HCT116 (cell line): ENCODE measurements at regions not wholly inside any gene's neighbourhood (a gene's known extent, or its start where the extent isn't known, plus 50 kb on each side); places are given as distances from the start of the nearest gene placed in this dataset.

ENCODE experiments used
- ATAC-seq: fragments of 200-7000 bp; cut with Tn5 transposase; 2 replicates; pipeline ENCODE4 v1.9.1; 2020; ENCODE audit warnings: mild to moderate bottlenecking, moderate library complexity
- BruUV-seq: library from RNA; stranded (reverse); fragments of 400-500 nt; replicated peaks from 2 replicates; lab custom pipeline; 2021; lab: Mats Ljungman, UMichigan
- CTCF ChIA-PET: fragments of 300-600 bp; sonication (Branson Sonifier 250); formaldehyde crosslinking; loops from one replicate; lab custom pipeline; 2021; ENCODE audit warnings: antibody characterized with exemption; lab: Charles Lee
- POLR2A ChIA-PET: fragments of 300-600, 350-600 bp; sonication (Branson Sonifier 250); formaldehyde crosslinking; loops from one replicate; lab custom pipeline; 2021; ENCODE audit warnings: antibody characterized with exemption; lab: Charles Lee
- RAD21 ChIA-PET, 2 experiments: fragments of 300-600 bp; sonication (Branson Sonifier 250); formaldehyde crosslinking; loops; one replicate each; lab custom pipeline; 2023; ENCODE audit warnings: low total read pairs in 2 of 2; ENCODE audit not compliant: uncharacterized antibody in 2 of 2, unreplicated experiment in 2 of 2, low non-redundant PET in 1 of 2; lab: Charles Lee
- DNase-seq: peaks from one replicate; pipeline ENCODE4 v3.0.0-alpha.2; 2010; ENCODE audit warnings: low read depth, low spot score
- H2AFZ ChIP-seq: fragments of 200-600 bp; shearing (Covaris generic), sonication (generic); 2 replicates; pipeline ENCODE4 v1.6.1; 2017; ENCODE audit warnings: low read depth, mixed run types, mixed read lengths, antibody characterized with exemption, low read length; ENCODE audit not compliant: poor library complexity, severe bottlenecking
- H3K27ac ChIP-seq: 2 replicates; pipeline ENCODE4 v1.5.1; 2012; ENCODE audit warnings: low read depth, low read length
- H3K27me3 ChIP-seq: fragments of 200-600 bp; sonication (generic); 2 replicates; pipeline ENCODE4 v1.6.1; 2016; ENCODE audit warnings: mixed run types, low read length, mixed read lengths; ENCODE audit not compliant: insufficient read depth
- H3K36me3 ChIP-seq, 2 experiments: fragments of 200-500 bp in 1 of 2; fragments of 200-600 bp in 1 of 2; sonication (Bioruptor generic) in 1 of 2; sonication (generic) in 1 of 2; 2 replicates each; pipeline versions ENCODE4 v1.5.1 to v1.6.1; 2014 to 2016; ENCODE audit warnings: low read length in 2 of 2, inconsistent platforms in 1 of 2, mixed read lengths in 1 of 2, mixed run types in 1 of 2; ENCODE audit not compliant: insufficient read depth in 2 of 2, control insufficient read depth in 1 of 2
- H3K4me1 ChIP-seq, 2 experiments: fragments of 200-600 bp in 1 of 2; sonication (generic) in 1 of 2; 2 replicates each; pipeline versions ENCODE4 v1.5.1 to v1.6.1; 2012 to 2017; ENCODE audit warnings: low read length in 2 of 2, inconsistent platforms in 1 of 2, mild to moderate bottlenecking in 1 of 2, mixed read lengths in 1 of 2, mixed run types in 1 of 2, moderate library complexity in 1 of 2; ENCODE audit not compliant: insufficient read depth in 2 of 2, control insufficient read depth in 1 of 2
- H3K4me2 ChIP-seq: fragments of 200-600 bp; sonication (generic); 2 replicates; pipeline ENCODE4 v1.6.1; 2017; ENCODE audit warnings: mixed run types, low read length, mixed read lengths
- H3K4me3 ChIP-seq, 2 experiments: fragments of 200-600 bp in 1 of 2; sonication (generic) in 1 of 2; replicated peaks in 1 of 2; 2 replicates each; pipeline ENCODE4 v1.5.1; 2011 to 2016; ENCODE audit warnings: low read length in 2 of 2, control low read depth in 1 of 2, low read depth in 1 of 2, mild to moderate bottlenecking in 1 of 2, mixed read lengths in 1 of 2, mixed run types in 1 of 2
- H3K79me2 ChIP-seq: fragments of 200-600 bp; sonication (generic); 2 replicates; pipeline ENCODE4 v1.6.1; 2017; ENCODE audit warnings: mild to moderate bottlenecking, mixed run types, low read length, moderate library complexity, mixed read lengths; ENCODE audit not compliant: insufficient read depth
- H3K9ac ChIP-seq: fragments of 200-600 bp; sonication (generic); 2 replicates; pipeline ENCODE4 v1.6.1; 2016; ENCODE audit warnings: low read length, mixed read lengths
- H3K9me2 ChIP-seq: fragments of 200-600 bp; sonication (generic), shearing (Covaris generic); 2 replicates; pipeline ENCODE4 v1.6.1; 2017; ENCODE audit warnings: mixed run types, mild to moderate bottlenecking, moderate library complexity; ENCODE audit not compliant: insufficient read depth
- H3K9me3 ChIP-seq, 2 experiments: fragments of 200-500 bp in 1 of 2; fragments of 200-600 bp in 1 of 2; sonication (Bioruptor generic) in 1 of 2; sonication (generic) in 1 of 2; 2 replicates each; pipeline ENCODE4 v1.6.1; 2014 to 2017; ENCODE audit warnings: low read length in 2 of 2, mixed read lengths in 2 of 2, inconsistent platforms in 1 of 2, low read depth in 1 of 2, mild to moderate bottlenecking in 1 of 2, mixed run types in 1 of 2, moderate library complexity in 1 of 2; ENCODE audit not compliant: control insufficient read depth in 1 of 2, insufficient read depth in 1 of 2
- H4K20me1 ChIP-seq: fragments of 200-600 bp; sonication (generic), shearing (Covaris generic); 2 replicates; pipeline ENCODE4 v1.6.1; 2017; ENCODE audit warnings: mixed run types, mild to moderate bottlenecking, moderate library complexity; ENCODE audit not compliant: insufficient read depth
- CBX3 ChIP-seq: IDR thresholded peaks from 2 replicates; pipeline ENCODE4 v1.6.1; 2012; ENCODE audit warnings: low read depth
- CEBPB ChIP-seq: IDR thresholded peaks from 2 replicates; pipeline ENCODE4 v1.6.1; 2012; ENCODE audit warnings: low read depth
- EZH2 ChIP-seq: fragments of 200-600 bp; sonication (generic); IDR thresholded peaks from 2 replicates; pipeline ENCODE4 v1.6.1; 2017; ENCODE audit warnings: antibody characterized with exemption, mixed run types
- FOSL1 ChIP-seq: IDR thresholded peaks from 2 replicates; pipeline ENCODE4 v1.6.1; 2012; ENCODE audit warnings: low read depth
- MAX ChIP-seq: IDR thresholded peaks from 2 replicates; pipeline ENCODE4 v1.6.1; 2012
- POLR2A ChIP-seq: IDR thresholded peaks from 2 replicates; pipeline ENCODE4 v1.7.0; 2011; ENCODE audit warnings: borderline replicate concordance; ENCODE audit not compliant: insufficient read depth, insufficient read length; ENCODE audit errors: extremely low read depth
- POLR2AphosphoS5 ChIP-seq: IDR thresholded peaks from 2 replicates; pipeline ENCODE4 v1.6.1; 2011; ENCODE audit warnings: mild to moderate bottlenecking, low read depth, low read length, moderate library complexity
- REST ChIP-seq: IDR thresholded peaks from 2 replicates; pipeline ENCODE4 v1.6.1; 2012; ENCODE audit warnings: low read depth
- SIN3A ChIP-seq: IDR thresholded peaks from 2 replicates; pipeline ENCODE4 v1.6.1; 2012; ENCODE audit warnings: low read depth
- SRF ChIP-seq: IDR thresholded peaks from 2 replicates; pipeline ENCODE4 v1.6.1; 2012; ENCODE audit warnings: low read depth
- TCF7L2 ChIP-seq: IDR thresholded peaks from 2 replicates; pipeline ENCODE4 v1.7.0; 2011; ENCODE audit warnings: borderline replicate concordance, inconsistent platforms; ENCODE audit not compliant: insufficient read depth, insufficient read length; ENCODE audit errors: extremely low read depth
- YY1 ChIP-seq: IDR thresholded peaks from 2 replicates; pipeline ENCODE4 v1.6.1; 2011; ENCODE audit warnings: low read length, low read depth, moderate library complexity, mild to moderate bottlenecking; ENCODE audit not compliant: insufficient replicate concordance; ENCODE audit errors: extremely low read depth
- ZBTB33 ChIP-seq: IDR thresholded peaks from 2 replicates; pipeline ENCODE4 v1.6.1; 2011; ENCODE audit warnings: mild to moderate bottlenecking, low read length, moderate library complexity; ENCODE audit not compliant: insufficient replicate concordance; ENCODE audit errors: extremely low read depth
- ZFX ChIP-seq: fragments of 450-650 bp; IDR thresholded peaks from 2 replicates; pipeline ENCODE4 v1.6.1; 2017
- ZNF274 ChIP-seq: fragments of 200-500 bp; sonication (Bioruptor generic); IDR thresholded peaks from 2 replicates; pipeline ENCODE4 v1.6.1; 2014; ENCODE audit warnings: mild to moderate bottlenecking, low read depth, low read length, inconsistent platforms
- intact Hi-C: fragments of 100-400 bp; cut with micrococcal nuclease; formaldehyde crosslinking; loops from 2 replicates; pipeline ENCODE4 v1.10.0; 2022
- TF ChIP-seq, protein P1 (sequence below), 3 experiments: fragments of 200-600 bp in 1 of 3; sonication (generic) in 1 of 3; IDR thresholded peaks in 2 of 3; conservative IDR thresholded peaks in 1 of 3; 2 replicates each; pipeline ENCODE4 v1.5.1; 2012 to 2017; ENCODE audit warnings: low read depth in 2 of 3, low read length in 2 of 3, antibody characterized with exemption in 1 of 3, borderline replicate concordance in 1 of 3, control low read depth in 1 of 3, mild to moderate bottlenecking in 1 of 3, mixed read lengths in 1 of 3, mixed run types in 1 of 3, moderate library complexity in 1 of 3; ENCODE audit not compliant: insufficient read depth in 1 of 3

- TF ChIP-seq ZBTB33 (no peak), YY1 (no peak)
Measured at GRCh38 chr21:41585199-41585994, 77.4 kb upstream of the TMPRSS2 start (continued).

GRCh38 chr21:41584603-41585176 is 76.7 kb upstream of the TMPRSS2 start:
- BruUV-seq, result no TSS peak
- DNase-seq (no peak), ATAC-seq (no peak)
- no peak for TF ChIP-seq REST
- no peak for TF ChIP-seq YY1
- TF ChIP-seq POLR2A, result no peak
- no peak for TF ChIP-seq SIN3A
- no peak for TF ChIP-seq EZH2
- TF ChIP-seq CEBPB, result no peak
- TF ChIP-seq MAX, result no peak
- TF ChIP-seq CBX3, result no peak
- TF ChIP-seq, protein P1, sequence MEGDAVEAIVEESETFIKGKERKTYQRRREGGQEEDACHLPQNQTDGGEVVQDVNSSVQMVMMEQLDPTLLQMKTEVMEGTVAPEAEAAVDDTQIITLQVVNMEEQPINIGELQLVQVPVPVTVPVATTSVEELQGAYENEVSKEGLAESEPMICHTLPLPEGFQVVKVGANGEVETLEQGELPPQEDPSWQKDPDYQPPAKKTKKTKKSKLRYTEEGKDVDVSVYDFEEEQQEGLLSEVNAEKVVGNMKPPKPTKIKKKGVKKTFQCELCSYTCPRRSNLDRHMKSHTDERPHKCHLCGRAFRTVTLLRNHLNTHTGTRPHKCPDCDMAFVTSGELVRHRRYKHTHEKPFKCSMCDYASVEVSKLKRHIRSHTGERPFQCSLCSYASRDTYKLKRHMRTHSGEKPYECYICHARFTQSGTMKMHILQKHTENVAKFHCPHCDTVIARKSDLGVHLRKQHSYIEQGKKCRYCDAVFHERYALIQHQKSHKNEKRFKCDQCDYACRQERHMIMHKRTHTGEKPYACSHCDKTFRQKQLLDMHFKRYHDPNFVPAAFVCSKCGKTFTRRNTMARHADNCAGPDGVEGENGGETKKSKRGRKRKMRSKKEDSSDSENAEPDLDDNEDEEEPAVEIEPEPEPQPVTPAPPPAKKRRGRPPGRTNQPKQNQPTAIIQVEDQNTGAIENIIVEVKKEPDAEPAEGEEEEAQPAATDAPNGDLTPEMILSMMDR (IDR thresholded peaks at IDR 0.05 in 2 of 3, conservative IDR thresholded peaks at IDR 0.05 in 1 of 3; ENCODE audit: borderline replicate concordance in 1 of 3, insufficient read depth in 1 of 3, low read depth in 2 of 3, low read length in 2 of 3), result no peak
- no peak for TF ChIP-seq TCF7L2
- no peak for TF ChIP-seq ZFX
- no peak for TF ChIP-seq POLR2AphosphoS5
- no peak for TF ChIP-seq SRF
- TF ChIP-seq ZNF274, result no peak
- TF ChIP-seq FOSL1, result no peak
- Histone ChIP-seq H3K9ac (no peak overlapping the region), H4K20me1 (no peaks in the 10 kb centered on the region), H3K27me3 (no peaks in the 10 kb centered on the region), H3K27ac (no peak overlapping the region), H3K4me2 (no peak overlapping the region), H3K4me1 (no peaks in the 10 kb centered on the region), H3K4me3 (no peak overlapping the region), H3K79me2 (no peaks in the 10 kb centered on the region), H3K9me3 (no peaks in the 10 kb centered on the region), H3K36me3 (no peaks in the 10 kb centered on the region), H3K9me2 (no peaks in the 10 kb centered on the region), H2AFZ (no peak overlapping the region)
- CTCF ChIA-PET, result no interaction called here
- POLR2A ChIA-PET, result no interaction called here
- RAD21 ChIA-PET, result no interaction called here
- intact Hi-C loops, result no loop called here
